B cell (primary cell): ENCODE measurements at regions not wholly inside any gene's neighbourhood (a gene's known extent, or its start where the extent isn't known, plus 50 kb on each side); places are given as distances from the start of the nearest gene placed in this dataset.

Experiments used
- EZH2 ChIP-seq: IDR thresholded peaks from 2 replicates; pipeline ENCODE4 v1.6.1; 2012; ENCODE audit warnings: borderline replicate concordance, low read depth, mild to moderate bottlenecking, moderate library complexity, low read length; ENCODE audit not compliant: insufficient read depth, poor library complexity, severe bottlenecking
- TF ChIP-seq, protein P1 (sequence below): fragments of 200-600 bp; IDR thresholded peaks from one replicate; pipeline ENCODE4 v1.8.0; 2022; ENCODE audit warnings: antibody characterized with exemption, mild to moderate bottlenecking

DNA sequence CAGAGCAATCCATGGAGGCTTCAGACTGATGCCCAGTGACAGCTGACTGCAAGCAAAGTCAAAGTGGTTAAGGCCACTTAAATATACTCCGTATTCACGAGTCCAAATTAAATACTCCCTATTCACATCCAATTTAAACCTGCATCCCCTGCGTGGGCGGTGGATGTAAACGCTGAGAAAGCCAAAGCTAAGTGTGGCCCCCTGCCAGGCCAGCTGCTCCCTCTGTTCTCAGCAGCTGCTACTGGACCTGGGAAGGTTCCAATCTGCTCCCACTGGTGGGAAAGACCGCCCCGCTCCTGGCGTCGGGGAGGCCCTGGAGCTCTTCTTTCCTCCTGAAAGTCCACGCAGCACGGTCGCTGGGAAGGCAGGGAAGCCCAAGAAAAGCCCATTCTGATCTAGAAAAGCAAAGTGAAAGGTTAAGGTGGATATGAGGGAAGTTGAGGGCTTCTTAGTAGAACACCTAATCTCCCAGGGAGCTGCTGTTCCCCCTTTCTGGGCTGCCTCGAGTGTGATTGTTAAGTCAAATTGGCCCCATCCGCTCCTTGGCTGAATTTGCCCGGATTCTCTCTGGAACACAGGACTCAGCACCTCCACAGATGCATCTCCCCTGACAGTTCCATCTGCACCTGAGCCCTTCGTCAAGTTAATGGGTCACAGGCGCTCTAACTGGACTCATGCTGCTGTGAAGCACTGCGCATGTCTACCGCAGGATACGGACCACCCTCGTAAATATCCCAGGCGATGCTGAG is 205.5 kb downstream of the USP12 start:
- TF ChIP-seq EZH2 = no peak
- TF ChIP-seq, protein P1, sequence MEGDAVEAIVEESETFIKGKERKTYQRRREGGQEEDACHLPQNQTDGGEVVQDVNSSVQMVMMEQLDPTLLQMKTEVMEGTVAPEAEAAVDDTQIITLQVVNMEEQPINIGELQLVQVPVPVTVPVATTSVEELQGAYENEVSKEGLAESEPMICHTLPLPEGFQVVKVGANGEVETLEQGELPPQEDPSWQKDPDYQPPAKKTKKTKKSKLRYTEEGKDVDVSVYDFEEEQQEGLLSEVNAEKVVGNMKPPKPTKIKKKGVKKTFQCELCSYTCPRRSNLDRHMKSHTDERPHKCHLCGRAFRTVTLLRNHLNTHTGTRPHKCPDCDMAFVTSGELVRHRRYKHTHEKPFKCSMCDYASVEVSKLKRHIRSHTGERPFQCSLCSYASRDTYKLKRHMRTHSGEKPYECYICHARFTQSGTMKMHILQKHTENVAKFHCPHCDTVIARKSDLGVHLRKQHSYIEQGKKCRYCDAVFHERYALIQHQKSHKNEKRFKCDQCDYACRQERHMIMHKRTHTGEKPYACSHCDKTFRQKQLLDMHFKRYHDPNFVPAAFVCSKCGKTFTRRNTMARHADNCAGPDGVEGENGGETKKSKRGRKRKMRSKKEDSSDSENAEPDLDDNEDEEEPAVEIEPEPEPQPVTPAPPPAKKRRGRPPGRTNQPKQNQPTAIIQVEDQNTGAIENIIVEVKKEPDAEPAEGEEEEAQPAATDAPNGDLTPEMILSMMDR = no peak
